Mesothelial cell of epicardium (in vitro differentiated cells): ENCODE measurements at regions not wholly inside any gene's neighbourhood (a gene's known extent, or its start where the extent isn't known, plus 50 kb on each side); places are given as distances from the start of the nearest gene placed in this dataset.
"Not testable (repeated sequence)": the region's sequence is repeated elsewhere in the genome, so short reads cannot be mapped to it uniquely, and the experiment has no call there.

Experiments used
- DNase-seq, 2 experiments: peaks; one replicate each; pipeline ENCODE4 v3.0.0; 2021; ENCODE audit warnings: low spot score in 2 of 2; ENCODE audit not compliant: unreplicated experiment in 2 of 2
- H3K27ac Mint-ChIP-seq: 2 replicates; pipeline ENCODE4 v1.8.0; 2021; ENCODE audit warnings: mixed read lengths
- H3K27me3 Mint-ChIP-seq: 2 replicates; pipeline ENCODE4 v1.8.0; 2021; ENCODE audit warnings: low read depth, mixed read lengths
- H3K36me3 Mint-ChIP-seq: 2 replicates; pipeline ENCODE4 v1.8.0; 2021; ENCODE audit warnings: mixed read lengths
- H3K4me1 Mint-ChIP-seq: 2 replicates; pipeline ENCODE4 v1.8.0; 2021; ENCODE audit warnings: mixed read lengths
- H3K4me3 Mint-ChIP-seq: 2 replicates; pipeline ENCODE4 v1.8.0; 2021; ENCODE audit warnings: mild to moderate bottlenecking, moderate library complexity, mixed read lengths
- H3K9me3 Mint-ChIP-seq: 2 replicates; pipeline ENCODE4 v1.8.0; 2021; ENCODE audit warnings: mixed read lengths
- TF ChIP-seq, protein P1 (sequence below): fragments of 200-600 bp; sonication (generic); IDR thresholded peaks from one replicate; pipeline ENCODE4 v1.5.0; 2021; ENCODE audit warnings: antibody characterized with exemption; ENCODE audit not compliant: unreplicated experiment

DNA sequence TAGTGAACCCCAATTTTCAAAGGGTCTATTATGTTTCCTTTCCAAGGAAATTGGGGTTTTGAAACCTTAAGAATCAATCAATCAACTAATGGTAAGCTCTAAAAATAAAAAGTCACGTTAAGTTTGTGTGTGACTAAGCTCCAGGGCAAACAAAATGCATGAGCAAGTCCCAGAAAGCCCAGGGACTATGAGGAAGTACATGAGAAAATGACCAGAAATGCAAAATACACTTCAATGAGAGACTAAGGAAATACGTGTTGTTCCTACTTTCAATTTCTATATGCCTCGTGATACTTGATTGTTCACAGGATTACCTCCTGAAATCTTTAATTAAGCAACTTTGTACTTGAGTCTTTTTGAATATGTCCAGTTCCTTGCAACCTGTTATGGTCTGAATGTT is 684.4 kb upstream of the SYT4 start:
- Mint-ChIP-seq H3K27me3 (no peaks in the 10 kb centered on the region), H3K36me3 (no peaks in the 10 kb centered on the region), H3K27ac (no peak overlapping the region), H3K4me3 (no peak overlapping the region), H3K4me1 (no peaks in the 10 kb centered on the region), H3K9me3 (no peaks in the 10 kb centered on the region)
- TF ChIP-seq, protein P1, sequence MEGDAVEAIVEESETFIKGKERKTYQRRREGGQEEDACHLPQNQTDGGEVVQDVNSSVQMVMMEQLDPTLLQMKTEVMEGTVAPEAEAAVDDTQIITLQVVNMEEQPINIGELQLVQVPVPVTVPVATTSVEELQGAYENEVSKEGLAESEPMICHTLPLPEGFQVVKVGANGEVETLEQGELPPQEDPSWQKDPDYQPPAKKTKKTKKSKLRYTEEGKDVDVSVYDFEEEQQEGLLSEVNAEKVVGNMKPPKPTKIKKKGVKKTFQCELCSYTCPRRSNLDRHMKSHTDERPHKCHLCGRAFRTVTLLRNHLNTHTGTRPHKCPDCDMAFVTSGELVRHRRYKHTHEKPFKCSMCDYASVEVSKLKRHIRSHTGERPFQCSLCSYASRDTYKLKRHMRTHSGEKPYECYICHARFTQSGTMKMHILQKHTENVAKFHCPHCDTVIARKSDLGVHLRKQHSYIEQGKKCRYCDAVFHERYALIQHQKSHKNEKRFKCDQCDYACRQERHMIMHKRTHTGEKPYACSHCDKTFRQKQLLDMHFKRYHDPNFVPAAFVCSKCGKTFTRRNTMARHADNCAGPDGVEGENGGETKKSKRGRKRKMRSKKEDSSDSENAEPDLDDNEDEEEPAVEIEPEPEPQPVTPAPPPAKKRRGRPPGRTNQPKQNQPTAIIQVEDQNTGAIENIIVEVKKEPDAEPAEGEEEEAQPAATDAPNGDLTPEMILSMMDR: no peak
- DNase-seq: no peak

DNA sequence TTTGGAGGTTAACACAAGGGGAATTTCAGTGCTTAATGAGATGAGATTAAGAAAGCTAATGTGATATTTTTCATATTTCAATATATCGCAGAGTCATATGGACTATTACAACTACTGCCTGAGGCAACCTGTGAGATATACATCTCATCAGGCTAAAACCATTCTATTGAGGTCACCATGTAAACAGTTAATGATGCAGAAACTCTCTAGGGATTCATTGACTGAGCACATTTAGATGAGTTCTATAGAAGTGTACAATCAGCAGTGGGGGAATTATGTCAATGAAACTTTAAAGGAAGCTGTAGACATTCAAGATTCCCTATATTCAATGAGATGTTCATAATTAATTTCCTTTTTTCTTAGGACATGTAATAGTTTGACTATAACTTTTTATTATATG is 687.4 kb upstream of the SYT4 start:
- no peak overlapping the region for H3K27ac Mint-ChIP-seq
- no peaks in the 10 kb centered on the region for H3K36me3 Mint-ChIP-seq
- TF ChIP-seq, protein P1: no peak
- H3K27me3 Mint-ChIP-seq: no peaks in the 10 kb centered on the region
- no peak overlapping the region for H3K4me3 Mint-ChIP-seq
- no peak for DNase-seq
- H3K4me1 Mint-ChIP-seq: no peaks in the 10 kb centered on the region
- H3K9me3 Mint-ChIP-seq: no peaks in the 10 kb centered on the region

DNA sequence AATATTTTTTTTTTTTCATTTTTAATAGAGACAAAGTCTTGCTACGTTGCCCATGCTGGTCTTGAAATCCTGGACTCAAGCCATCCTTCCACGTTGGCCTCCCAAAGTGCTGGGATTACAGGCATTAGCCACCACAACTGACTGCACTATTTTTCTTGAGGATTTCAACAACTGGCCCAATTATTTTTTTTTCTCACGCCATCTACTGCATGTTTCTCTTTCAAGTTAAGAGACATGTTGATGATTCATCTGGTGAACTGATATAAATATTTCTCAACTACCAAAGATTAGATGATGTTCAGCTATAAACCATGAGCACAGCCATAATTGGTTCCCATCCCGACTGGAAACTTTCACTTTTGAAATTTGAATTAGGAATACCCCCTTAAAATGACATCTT is 688.4 kb upstream of the SYT4 start:
- no peaks in the 10 kb centered on the region for H3K9me3 Mint-ChIP-seq
- DNase-seq: no peak
- no peak overlapping the region for H3K4me3 Mint-ChIP-seq
- H3K27me3 Mint-ChIP-seq: no peaks in the 10 kb centered on the region
- H3K4me1 Mint-ChIP-seq: no peaks in the 10 kb centered on the region
- H3K36me3 Mint-ChIP-seq: no peaks in the 10 kb centered on the region
- TF ChIP-seq, protein P1: no peak
- H3K27ac Mint-ChIP-seq: no peak overlapping the region

DNA sequence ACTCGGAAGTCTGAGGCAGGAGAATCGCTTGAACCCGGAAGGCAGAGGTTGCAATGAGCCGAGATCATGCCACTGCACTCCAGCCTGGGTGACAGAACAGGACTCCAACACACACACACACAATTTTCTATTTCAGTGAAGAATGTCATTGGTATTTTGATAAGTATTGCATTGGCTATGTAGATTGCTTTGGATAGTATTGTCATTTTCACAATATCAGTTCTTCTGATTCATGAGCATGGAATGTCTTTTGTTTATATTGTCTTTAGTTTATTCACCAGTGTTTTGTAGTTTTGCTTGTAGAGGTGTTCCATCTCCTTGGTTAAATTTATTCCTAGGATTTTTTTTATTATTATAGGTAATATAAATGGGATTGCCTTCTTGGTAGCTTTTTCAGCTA is 693.4 kb upstream of the SYT4 start:
- TF ChIP-seq, protein P1: no peak
- Mint-ChIP-seq H3K27me3 (peaks cover 4% of the 10 kb centered on the region), H3K9me3 (no peaks in the 10 kb centered on the region), H3K27ac (no peak overlapping the region), H3K4me1 (peaks cover 3% of the 10 kb centered on the region), H3K36me3 (no peaks in the 10 kb centered on the region), H3K4me3 (no peak overlapping the region)
- DNase-seq: no peak

DNA sequence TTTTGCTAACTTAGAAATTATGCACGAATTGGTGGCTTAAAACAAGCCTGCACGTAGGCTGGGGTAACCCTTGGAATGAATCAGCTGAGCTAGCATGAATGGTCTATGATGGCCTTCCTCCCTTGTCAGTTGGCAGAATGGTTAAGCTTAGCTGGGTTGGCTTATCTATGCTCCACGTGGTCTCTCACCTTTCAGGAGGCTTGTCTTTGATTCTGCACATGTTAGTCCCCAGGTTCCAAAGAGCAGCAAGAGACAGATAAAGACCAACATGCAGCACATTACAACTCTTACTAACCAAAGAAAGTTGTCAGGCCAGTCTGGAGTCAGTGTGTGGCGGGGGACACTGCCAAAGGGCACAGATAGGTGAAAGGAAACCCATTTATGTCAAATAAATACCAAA is 700.9 kb upstream of the SYT4 start:
- no peaks in the 10 kb centered on the region for H3K36me3 Mint-ChIP-seq
- peaks cover 9% of the 10 kb centered on the region for H3K4me1 Mint-ChIP-seq
- DNase-seq: no peak
- TF ChIP-seq, protein P1: no peak
- no peak overlapping the region for H3K4me3 Mint-ChIP-seq
- peaks cover 3% of the 10 kb centered on the region for H3K27me3 Mint-ChIP-seq
- no peak overlapping the region for H3K27ac Mint-ChIP-seq
- no peaks in the 10 kb centered on the region for H3K9me3 Mint-ChIP-seq

DNA sequence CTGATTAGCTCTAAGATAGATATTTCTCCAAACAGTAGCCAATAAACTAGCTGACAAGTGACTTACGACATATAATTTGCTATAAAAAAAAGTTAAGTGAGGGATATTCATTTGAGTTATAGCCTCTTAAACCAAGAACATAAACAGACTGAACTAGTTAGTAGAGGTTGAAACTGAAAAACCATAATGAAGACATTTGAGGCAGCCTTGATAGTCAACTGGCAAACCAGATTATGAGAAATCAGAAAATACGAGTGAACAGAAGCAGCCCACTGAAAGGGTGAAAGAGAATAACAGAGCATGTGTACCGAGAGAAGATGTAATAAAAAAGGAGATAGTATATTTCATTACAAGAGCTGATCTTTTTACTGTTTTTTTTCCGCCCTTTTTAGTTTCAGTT is 698.1 kb upstream of the SETBP1 start:
- no peaks in the 10 kb centered on the region for H3K36me3 Mint-ChIP-seq
- H3K9me3 Mint-ChIP-seq: peaks cover 23% of the 10 kb centered on the region
- TF ChIP-seq, protein P1: no peak
- H3K27ac Mint-ChIP-seq: no peak overlapping the region
- no peaks in the 10 kb centered on the region for H3K27me3 Mint-ChIP-seq
- no peak for DNase-seq
- peaks cover 9% of the 10 kb centered on the region for H3K4me1 Mint-ChIP-seq
- H3K4me3 Mint-ChIP-seq: no peak overlapping the region

DNA sequence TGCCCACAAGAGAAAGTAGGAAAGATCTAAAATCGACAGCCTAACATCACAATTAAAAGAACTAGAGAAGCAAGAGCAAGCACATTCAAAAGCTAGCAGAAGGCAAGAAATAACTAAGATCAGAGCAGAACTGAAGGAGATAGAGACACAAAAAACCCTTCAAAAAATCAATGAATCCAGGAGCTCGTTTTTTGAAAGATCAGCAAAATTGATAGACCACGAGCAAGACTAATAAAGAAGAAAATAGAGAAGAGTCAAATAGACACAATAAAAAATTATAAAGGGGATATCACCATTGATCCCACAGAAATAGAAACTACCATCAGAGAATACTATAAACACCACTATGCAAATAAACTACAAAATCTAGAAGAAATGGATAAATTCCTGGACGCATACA is 693.6 kb upstream of the SETBP1 start:
- peaks cover 53% of the 10 kb centered on the region for H3K9me3 Mint-ChIP-seq
- not testable (repeated sequence) for H3K27ac Mint-ChIP-seq

More for the DNA sequence above, 693.6 kb upstream of the SETBP1 start:
- DNase-seq, H3K36me3 Mint-ChIP-seq, H3K4me1 Mint-ChIP-seq, H3K27me3 Mint-ChIP-seq, H3K4me3 Mint-ChIP-seq: not testable (repeated sequence)
